Right lobe of liver (tissue), 6 donors: ENCODE measurements at regions not wholly inside any gene's neighbourhood (a gene's known extent, or its start where the extent isn't known, plus 50 kb on each side); places are given as distances from the start of the nearest gene placed in this dataset.
"Not testable (repeated sequence)": the region's sequence is repeated elsewhere in the genome, so short reads cannot be mapped to it uniquely, and the experiment has no call there.

Source experiments
- ATAC-seq, 4 donors: fragments of 200-7000 bp; cut with Tn5 transposase; one replicate each; pipeline ENCODE4 v1.9.1; 2020; ENCODE audit warnings: mild to moderate bottlenecking in 4 of 4, moderate library complexity in 4 of 4
- DNase-seq, 3 donors: peaks; one replicate each; pipeline ENCODE4 v3.0.0-alpha.2; 2020
- H3K27ac ChIP-seq, 3 donors: fragments of 200-600 bp; one replicate each; pipeline ENCODE4 v1.8.0; 2022
- H3K27me3 ChIP-seq, 2 donors: fragments of 200-600 bp; one replicate each; pipeline ENCODE4 v1.8.0; 2022
- H3K36me3 ChIP-seq, 4 donors: fragments of 200-600 bp; sonication (generic) in 1 of 4; one replicate each; pipeline versions ENCODE4 v1.5.1 to v1.8.0; 2017 to 2022; ENCODE audit warnings: control low read depth in 1 of 4
- H3K4me1 ChIP-seq, 4 donors: fragments of 200-600 bp; sonication (generic) in 1 of 4; one replicate each; pipeline versions ENCODE4 v1.5.1 to v1.8.0; 2017 to 2022; ENCODE audit warnings: control low read depth in 1 of 4
- H3K4me3 ChIP-seq, 3 donors: fragments of 200-600 bp; one replicate each; pipeline ENCODE4 v1.8.0; 2022
- H3K9me3 ChIP-seq, 4 donors: fragments of 200-600 bp; sonication (generic) in 1 of 4; one replicate each; pipeline versions ENCODE4 v1.5.1 to v1.8.0; 2017 to 2022; ENCODE audit warnings: control low read depth in 1 of 4
- CTCF ChIP-seq, 4 donors: fragments of 200-600 bp in 3 of 4; fragments of 450-650 bp in 1 of 4; IDR thresholded peaks; one replicate each; pipeline versions ENCODE4 v1.5.1 to v1.8.0; 2016 to 2022; ENCODE audit warnings: antibody characterized with exemption in 4 of 4, mild to moderate bottlenecking in 2 of 4
- POLR2A ChIP-seq: fragments of 450-650 bp; IDR thresholded peaks from one replicate; pipeline ENCODE4 v1.6.1; 2017; ENCODE audit warnings: antibody characterized with exemption, mild to moderate bottlenecking
- WGBS: methylation state at CpG from one replicate; pipeline ENCODE4 v1.1.6; 2018; ENCODE audit warnings: low coverage, low lambda C conversion rate; ENCODE audit not compliant: insufficient coverage; ENCODE audit errors: missing lambda C conversion rate; 5-methylcytosine and 5-hydroxymethylcytosine counted together
- intact Hi-C, 2 donors: fragments of 100-400 bp; cut with DNase I; formaldehyde crosslinking; loops; one replicate each; pipeline versions ENCODE4 v1.11.2 to v1.14.1; 2022
- donor health status: DM: no; HTN: yes; CAD: no.
- donor health status: DM: no; HTN: no; CAD: no.
- donor health status: DM: no; HTN: no; CAD: no.
- donor health status: DM: no; HTN: yes; CAD: no.
- donor health status: DM: no; HTN: yes; CAD: no.

GRCh38 chr7:123329988-123330643, 130.3 kb upstream of the SLC13A1 start:
- 50% methylated on average over 1 of the region's 4 CpGs for WGBS

GRCh38 chr7:123327661-123328060, 127.9 kb upstream of the SLC13A1 start:
- H3K27ac ChIP-seq: no peak overlapping the region
- H3K9me3 ChIP-seq: no peaks in the 10 kb centered on the region
- H3K4me3 ChIP-seq: no peak overlapping the region
- no peaks in the 10 kb centered on the region for H3K27me3 ChIP-seq
- DNase-seq (no peak), ATAC-seq (no peak)
- TF ChIP-seq CTCF (IDR thresholded peaks at IDR 0.05): no peak
- no peak for TF ChIP-seq POLR2A
- WGBS: 56% methylated on average over 1 of the region's 1 CpG
- no peaks in the 10 kb centered on the region for H3K4me1 ChIP-seq
- intact Hi-C loops: no loop called here
- H3K36me3 ChIP-seq: no peaks in the 10 kb centered on the region

More at GRCh38 chr7:123329988-123330643, 130.3 kb upstream of the SLC13A1 start:
- Histone ChIP-seq H3K4me3 (no peak overlapping the region), H3K4me1 (no peaks in the 10 kb centered on the region), H3K27ac (no peak overlapping the region), H3K9me3 (no peaks in the 10 kb centered on the region), H3K27me3 (no peaks in the 10 kb centered on the region), H3K36me3 (no peaks in the 10 kb centered on the region)
- intact Hi-C loops: no loop called here
- no peak for ATAC-seq
- no peak for TF ChIP-seq POLR2A
- DNase-seq: no peak

- WGBS: 11% methylated on average over 2 of the region's 2 CpGs
- TF ChIP-seq CTCF (IDR thresholded peaks at IDR 0.05): no peak
- no peak for TF ChIP-seq POLR2A
- no peaks in the 10 kb centered on the region for H3K9me3 ChIP-seq
- no peak for DNase-seq
- intact Hi-C loops: no loop called here
- H3K4me3 ChIP-seq: no peak overlapping the region
- ATAC-seq: no peak
- H3K27me3 ChIP-seq: no peaks in the 10 kb centered on the region
- no peaks in the 10 kb centered on the region for H3K36me3 ChIP-seq
- H3K27ac ChIP-seq: no peak overlapping the region
- H3K4me1 ChIP-seq: no peaks in the 10 kb centered on the region
Observed at GRCh38 chr7:123324283-123324682, 124.5 kb upstream of the SLC13A1 start.

- H3K9me3 ChIP-seq: no peaks in the 10 kb centered on the region
- intact Hi-C loops: no loop called here
- ATAC-seq (no peak), DNase-seq (no peak)
- H3K4me3 ChIP-seq: no peak overlapping the region
- no peaks in the 10 kb centered on the region for H3K27me3 ChIP-seq
- no peaks in the 10 kb centered on the region for H3K36me3 ChIP-seq
- TF ChIP-seq CTCF (IDR thresholded peaks at IDR 0.05) (no peak), POLR2A (no peak)
- H3K4me1 ChIP-seq: no peaks in the 10 kb centered on the region
- H3K27ac ChIP-seq: no peak overlapping the region
Observed at GRCh38 chr7:123323689-123324088, 123.9 kb upstream of the SLC13A1 start.

- ATAC-seq, H3K9me3 ChIP-seq, H3K27ac ChIP-seq, H3K27me3 ChIP-seq, intact Hi-C loops, DNase-seq, H3K4me1 ChIP-seq, H3K4me3 ChIP-seq, H3K36me3 ChIP-seq: not testable (repeated sequence)
- WGBS: 50% methylated on average over 3 of the region's 5 CpGs
Observed at GRCh38 chr7:123321578-123321977, 121.8 kb upstream of the SLC13A1 start.

- intact Hi-C loops: no loop called here
- WGBS: 60% methylated on average over 2 of the region's 3 CpGs
Observed at GRCh38 chr7:123319911-123320310, 120.1 kb upstream of the SLC13A1 start.

More at GRCh38 chr7:123319911-123320310, 120.1 kb upstream of the SLC13A1 start:
- Histone ChIP-seq H3K27me3 (no peaks in the 10 kb centered on the region), H3K27ac (no peak overlapping the region), H3K4me1 (no peaks in the 10 kb centered on the region), H3K9me3 (no peaks in the 10 kb centered on the region), H3K4me3 (no peak overlapping the region), H3K36me3 (no peaks in the 10 kb centered on the region)
- no peak for DNase-seq
- ATAC-seq: no peak
- TF ChIP-seq POLR2A (no peak), CTCF (IDR thresholded peaks at IDR 0.05) (no peak)
